GM18498 (cell line): ENCODE measurements at regions not wholly inside any gene's neighbourhood (a gene's known extent, or its start where the extent isn't known, plus 50 kb on each side); places are given as distances from the start of the nearest gene placed in this dataset.
"Not testable (repeated sequence)": the region's sequence is repeated elsewhere in the genome, so short reads cannot be mapped to it uniquely, and the experiment has no call there.

Source experiments
- ATAC-seq: cut with Tn5 transposase; IDR thresholded peaks from one replicate; pipeline ENCODE4 v1.9.1; 2021; ENCODE audit warnings: mild to moderate bottlenecking, moderate library complexity; ENCODE audit not compliant: unreplicated experiment

GRCh38 chr13:50539791-50540530, 303.5 kb downstream of the DLEU7 start:
- ATAC-seq, result no peak

DNA sequence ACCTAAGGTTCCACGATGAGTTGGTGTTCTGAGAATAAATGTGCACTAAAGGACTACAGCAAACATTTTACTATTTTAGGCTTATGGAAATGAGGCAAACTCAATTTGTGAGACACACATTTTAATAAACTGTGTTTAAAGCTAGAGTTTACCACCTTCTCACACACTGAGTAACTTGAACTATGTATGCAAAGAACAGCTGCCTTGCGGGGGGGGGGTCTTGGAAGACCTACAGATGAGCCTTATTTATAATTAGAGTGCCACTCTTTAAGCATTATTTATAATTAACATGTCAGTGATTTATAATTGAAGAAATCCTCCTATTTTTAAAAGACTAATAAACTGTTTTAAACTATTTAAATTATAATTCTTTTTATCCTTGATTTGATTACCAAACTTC, 300.4 kb downstream of the DLEU7 start:
- ATAC-seq, result no peak

DNA sequence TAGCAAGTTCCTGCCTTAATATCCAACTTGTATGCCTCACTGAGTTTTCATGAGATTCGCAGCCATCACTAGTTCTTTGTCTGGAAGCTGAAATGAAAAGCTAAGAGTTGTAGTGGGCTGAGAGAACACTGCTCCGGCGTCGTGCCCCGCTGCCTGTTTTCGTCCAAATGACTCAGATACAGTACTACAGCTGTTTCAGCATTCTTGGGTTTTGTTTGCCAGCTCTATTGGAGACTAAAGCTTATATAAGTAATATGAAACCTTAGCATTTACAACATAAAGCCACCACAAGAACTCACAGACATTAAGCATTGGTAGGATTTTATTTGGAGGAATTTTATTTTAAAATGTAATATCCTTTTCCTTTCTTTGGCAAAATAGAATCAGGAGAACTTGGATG, 299.7 kb downstream of the DLEU7 start:
- no peak for ATAC-seq

- no peak for ATAC-seq
Observed at GRCh38 chr13:50544211-50544610, 299.3 kb downstream of the DLEU7 start.

DNA sequence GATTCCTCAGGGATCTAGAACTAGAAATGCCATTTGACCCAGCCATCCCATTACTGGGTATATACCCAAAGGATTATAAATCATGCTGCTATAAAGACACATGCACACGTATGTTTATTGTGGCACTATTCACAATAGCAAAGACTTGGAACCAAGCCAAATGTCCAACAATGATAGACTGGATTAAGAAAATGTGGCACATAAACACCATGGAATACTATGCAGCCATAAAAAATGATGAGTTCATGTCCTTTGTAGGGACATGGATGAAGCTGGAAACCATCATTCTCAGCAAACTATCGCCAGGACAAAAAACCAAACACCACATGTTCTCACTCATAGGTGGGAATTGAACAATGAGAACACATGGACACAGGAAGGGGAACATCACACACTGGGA, 296.3 kb downstream of the DLEU7 start:
- not testable (repeated sequence) for ATAC-seq

DNA sequence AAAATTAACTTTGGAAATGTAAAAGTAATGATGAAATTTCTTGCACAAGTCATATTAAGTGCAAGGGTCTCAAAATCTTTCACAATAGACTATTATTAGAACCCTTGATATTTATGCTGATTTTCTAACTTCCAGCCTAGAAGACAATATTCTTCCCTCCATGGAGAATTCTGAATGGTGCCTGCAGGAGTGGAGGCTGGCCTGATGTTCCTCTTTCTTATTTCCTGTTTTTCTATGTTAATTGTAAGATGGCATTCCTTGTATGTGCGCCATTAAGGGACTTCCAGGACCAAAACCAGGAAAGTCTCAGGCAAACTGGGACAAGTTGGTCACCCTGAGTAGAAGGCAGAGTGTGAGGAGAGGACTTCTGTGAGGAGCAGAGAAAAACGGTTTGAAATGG, 294.9 kb downstream of the DLEU7 start:
- ATAC-seq, result no peak

DNA sequence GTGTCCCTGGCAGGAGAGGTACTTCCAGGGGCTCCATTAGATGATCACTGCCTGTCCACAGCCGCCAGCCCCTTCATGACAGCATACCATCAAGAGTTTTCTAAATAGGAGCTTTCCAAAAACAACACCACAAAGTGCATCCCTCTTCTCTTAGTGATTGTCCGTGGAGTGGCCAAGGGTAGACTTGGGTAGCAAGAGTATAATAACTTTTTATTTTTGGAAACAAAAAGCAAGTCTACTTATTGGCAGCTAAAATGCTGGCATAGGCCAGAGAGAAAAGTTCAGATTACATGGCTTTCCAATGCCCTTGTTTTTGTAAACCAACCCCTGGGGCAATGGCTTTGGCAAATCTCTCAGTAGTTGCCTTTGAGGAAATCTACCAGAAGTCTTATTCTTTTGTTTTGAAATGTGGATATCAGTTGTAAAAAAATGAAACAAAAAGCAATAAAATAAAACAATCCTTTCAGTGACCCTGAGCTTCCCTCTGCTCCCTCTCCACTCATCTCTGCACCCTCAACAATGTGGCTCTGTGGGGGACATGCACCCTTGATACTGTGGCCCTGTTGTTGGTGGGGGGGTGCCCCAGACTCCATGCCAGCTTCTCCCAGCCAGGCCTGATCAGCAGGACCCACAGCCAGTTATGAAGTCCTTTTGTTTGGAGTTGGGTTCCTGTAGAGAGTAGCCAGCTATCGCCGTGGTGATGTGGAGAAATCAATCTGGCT, 294.1 kb downstream of the DLEU7 start:
- ATAC-seq, result no peak

DNA sequence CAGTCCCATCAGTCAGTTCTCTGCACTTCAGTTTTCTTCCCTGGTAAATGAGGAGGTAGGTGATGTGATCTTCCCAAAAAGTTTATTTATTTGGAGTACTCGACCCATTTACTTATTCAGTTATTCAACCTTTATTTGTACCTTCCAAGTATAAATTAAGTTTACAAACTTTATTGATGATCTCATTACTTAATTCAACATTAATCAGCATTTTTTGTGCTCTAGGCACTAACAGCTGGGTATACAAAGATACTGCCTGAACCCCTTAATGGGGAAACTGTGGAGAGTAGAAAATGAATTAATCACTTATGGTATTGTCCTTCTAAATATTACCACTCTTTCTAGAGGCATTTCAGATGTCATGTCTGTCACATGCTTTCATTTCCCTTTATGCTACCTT, 293.3 kb downstream of the DLEU7 start:
- no peak for ATAC-seq

DNA sequence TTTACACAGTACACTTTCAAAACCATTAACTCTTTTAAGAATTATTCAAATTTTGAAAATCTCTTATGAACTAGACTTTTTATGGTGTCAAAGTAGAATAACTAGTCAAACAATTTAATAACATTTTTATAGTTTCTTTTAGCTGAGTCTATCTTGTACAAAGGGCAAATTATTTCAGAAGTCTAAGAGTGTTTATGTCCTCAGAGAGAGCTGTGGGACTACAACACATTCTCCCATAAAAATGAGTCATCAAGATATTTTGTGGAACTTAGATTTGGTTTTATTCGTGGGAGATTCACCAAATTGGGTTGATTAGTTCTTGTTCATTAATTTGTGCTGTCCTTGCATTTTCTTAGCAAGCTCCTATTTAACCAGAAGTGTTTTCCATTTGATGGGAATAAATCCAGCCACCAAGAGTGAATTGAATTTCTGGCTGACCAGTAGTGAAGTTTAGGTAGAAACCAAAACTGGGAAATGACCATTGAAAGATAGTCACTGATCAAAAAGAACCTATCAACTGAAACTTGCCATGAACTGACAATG, 291.0 kb downstream of the DLEU7 start:
- ATAC-seq, result no peak

DNA sequence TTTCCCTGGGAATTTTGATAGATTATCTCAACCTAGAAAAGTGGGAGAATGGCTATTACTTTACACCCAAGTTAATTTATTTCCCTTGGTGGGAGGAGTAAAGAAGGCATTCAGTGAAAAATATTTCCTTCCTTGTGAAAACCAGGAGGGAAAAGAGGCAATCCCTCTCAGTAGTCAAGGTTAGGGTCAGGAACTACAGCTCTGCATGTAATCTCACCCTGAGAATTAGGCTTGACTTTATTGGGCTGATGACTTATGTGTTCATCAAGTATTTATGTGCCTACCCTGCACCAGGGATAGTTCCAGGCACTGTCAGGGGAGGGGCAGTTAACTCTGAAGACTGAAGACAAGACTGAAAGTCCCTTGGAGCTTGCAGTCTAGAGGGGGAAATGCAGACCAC, 281.8 kb downstream of the DLEU7 start:
- no peak for ATAC-seq

GRCh38 chr13:50566646-50567045, 276.8 kb downstream of the DLEU7 start:
- no peak for ATAC-seq

GRCh38 chr13:50572129-50572528, 271.4 kb downstream of the DLEU7 start:
- no peak for ATAC-seq

DNA sequence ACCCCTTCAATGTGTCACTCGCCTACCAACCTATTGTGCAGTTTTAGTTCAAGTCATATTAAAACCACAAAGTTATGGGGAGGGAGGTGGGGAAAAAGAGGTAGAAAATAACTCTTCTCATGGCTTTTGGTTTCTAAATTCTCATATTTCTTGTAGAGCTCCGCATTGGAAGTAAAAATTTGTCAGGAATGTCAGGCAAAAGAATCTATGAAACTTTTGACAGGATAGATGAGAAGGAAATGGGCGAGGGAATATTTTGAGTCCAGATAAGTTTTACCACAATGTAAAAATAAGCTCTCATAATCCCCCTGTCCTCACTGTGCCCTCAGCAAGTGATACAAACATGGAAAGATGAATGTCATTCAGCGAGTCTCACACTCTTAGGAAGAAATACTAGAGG, 270.4 kb downstream of the DLEU7 start:
- no peak for ATAC-seq

DNA sequence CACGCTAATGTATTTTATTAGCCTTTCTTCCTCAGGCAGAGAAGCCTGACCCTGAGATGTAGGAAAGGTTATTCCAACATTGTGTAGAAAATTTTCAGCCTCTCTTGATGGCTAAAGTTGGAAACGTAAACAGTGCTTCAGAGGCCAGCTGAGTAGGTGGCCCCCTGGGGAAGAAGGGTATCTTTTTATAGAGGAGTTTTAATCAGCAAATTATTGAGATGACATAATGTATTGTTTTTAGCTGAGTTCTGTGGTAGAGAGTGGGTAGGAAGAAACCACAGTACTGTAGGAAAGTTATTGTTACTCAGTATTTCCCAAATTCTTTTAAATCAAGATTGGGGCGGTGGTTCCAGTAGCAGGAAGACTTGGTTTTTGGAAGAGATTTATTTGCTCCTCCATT, 268.8 kb downstream of the DLEU7 start:
- no peak for ATAC-seq

DNA sequence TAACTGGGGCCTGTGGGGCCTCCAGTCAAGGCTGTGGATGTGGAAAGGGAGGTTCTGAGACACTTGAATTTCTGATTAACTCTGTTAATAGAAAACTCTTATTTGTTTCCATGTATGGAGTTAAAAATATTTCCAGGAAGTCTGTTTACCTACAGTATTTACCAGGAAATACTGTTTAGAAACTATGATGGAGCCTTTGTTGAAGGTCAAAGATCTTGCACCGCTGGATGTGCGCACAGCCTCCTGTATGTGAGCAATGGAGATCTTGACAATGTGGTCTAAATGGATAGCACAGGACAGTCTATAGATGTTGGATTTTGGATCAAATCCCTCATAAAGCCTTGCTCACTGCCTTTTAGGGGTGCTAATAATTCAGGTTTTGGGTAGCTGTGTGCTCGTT, 268.4 kb downstream of the DLEU7 start:
- ATAC-seq, result no peak

DNA sequence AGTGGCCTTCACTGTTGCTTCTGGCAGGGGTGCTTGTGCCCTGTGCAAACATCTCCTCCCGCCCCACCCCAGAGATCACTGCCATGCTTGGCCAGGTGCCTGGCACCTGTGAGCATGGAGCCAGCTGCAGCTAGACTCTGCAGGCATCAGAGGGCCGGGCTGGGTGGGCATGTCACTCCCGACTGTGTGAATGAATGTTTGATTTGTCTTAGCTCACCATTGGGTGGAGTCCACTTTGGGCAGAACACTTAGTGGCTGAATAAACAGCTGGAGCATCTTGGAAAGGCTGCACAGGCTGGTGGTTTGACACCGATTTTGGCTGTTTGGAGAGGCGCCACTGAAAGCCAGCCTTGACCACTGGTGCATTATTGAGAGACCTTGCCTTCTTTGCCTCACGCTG, 267.3 kb downstream of the DLEU7 start:
- ATAC-seq, result no peak

GRCh38 chr13:50577806-50578205, 265.7 kb downstream of the DLEU7 start:
- ATAC-seq, result no peak

DNA sequence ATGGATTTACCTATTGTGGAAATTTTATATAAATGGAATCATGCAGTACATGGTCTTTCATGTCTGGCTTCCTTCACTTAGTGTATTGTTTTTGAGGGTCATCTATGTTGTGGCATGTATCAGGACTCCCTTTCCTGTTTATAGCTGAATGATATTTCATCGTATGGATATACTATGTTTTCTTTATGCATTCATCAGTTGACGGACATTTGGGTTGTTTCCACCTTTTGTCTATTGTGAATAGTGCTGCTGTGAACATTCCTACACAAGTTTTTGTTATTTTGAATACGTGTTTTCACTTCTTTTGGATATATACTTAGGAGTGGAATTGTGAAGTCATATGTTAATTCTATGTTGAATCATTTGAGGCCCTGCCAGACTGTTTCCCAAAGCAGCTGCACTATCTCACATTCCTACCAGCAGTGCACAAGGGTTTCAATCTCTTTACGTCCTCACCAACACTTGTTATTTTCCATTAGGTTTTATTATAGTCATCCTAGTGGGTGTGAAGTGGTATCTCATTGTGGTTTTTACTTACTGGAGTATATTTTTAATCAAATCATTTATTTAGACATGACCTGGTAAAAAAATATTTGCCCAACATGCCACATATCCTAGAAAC, 262.7 kb downstream of the DLEU7 start:
- no peak for ATAC-seq

- no peak for ATAC-seq
Observed at GRCh38 chr13:50581586-50582196, 261.8 kb downstream of the DLEU7 start.

DNA sequence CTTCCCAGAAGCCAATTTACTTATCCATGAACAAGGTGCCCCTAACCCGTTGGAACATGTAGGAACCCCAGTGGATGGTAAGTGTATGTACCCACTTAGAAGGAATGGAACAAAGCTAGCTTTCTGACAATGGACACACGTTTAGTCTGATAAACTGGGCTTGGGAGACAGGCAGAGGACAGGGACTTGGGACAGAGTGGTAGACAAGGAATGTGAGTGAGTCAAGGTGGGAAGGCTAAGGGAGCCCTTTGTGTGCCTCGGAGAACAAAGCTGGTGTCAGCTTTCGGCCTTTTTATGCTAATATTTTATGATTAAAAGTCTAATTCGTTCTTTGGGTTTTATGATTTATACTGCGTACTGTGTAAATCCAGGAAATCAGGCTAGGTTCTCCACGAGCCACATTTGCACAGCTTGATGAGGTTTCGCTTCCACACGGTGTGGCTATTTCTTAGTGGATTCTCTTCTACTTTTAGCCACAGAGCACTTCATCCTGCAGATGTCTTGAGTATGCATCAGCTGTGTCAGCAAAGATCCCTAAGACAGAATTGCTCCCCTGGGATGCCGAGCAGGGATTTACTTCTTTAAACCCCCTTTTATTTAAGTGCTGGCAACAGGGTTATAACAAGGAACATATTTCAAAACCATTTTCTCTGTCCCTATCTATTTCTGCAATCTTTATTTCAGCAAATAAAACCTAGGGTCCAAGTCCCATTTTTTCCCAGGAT, 258.5 kb downstream of the DLEU7 start:
- no peak for ATAC-seq
